IPS DF 6.9 (cell line): ENCODE measurements at regions not wholly inside any gene's neighbourhood (a gene's known extent, or its start where the extent isn't known, plus 50 kb on each side); places are given as distances from the start of the nearest gene placed in this dataset.

Experiments used
- DNase-seq: peaks from one replicate; pipeline ENCODE4 v3.0.0-alpha.2; 2013; ENCODE audit warnings: low read depth, low spot score
- H3K27ac ChIP-seq: one replicate; pipeline ENCODE4 v1.5.1; 2013; ENCODE audit warnings: low read length, control low read depth
- H3K27me3 ChIP-seq: 2 replicates; pipeline ENCODE4 v1.6.1; 2013; ENCODE audit warnings: mild to moderate bottlenecking, low read length; ENCODE audit not compliant: control insufficient read depth, insufficient read depth
- H3K36me3 ChIP-seq: 2 replicates; pipeline ENCODE4 v1.6.1; 2013; ENCODE audit warnings: low read length; ENCODE audit not compliant: control insufficient read depth, insufficient read depth
- H3K4me1 ChIP-seq: 2 replicates; pipeline ENCODE4 v1.6.1; 2013; ENCODE audit warnings: low read length; ENCODE audit not compliant: control insufficient read depth, insufficient read depth
- H3K4me3 ChIP-seq: 2 replicates; pipeline ENCODE4 v1.5.1; 2013; ENCODE audit warnings: mild to moderate bottlenecking, low read length
- H3K9me3 ChIP-seq: 2 replicates; pipeline ENCODE4 v1.6.1; 2013; ENCODE audit warnings: low read length, inconsistent platforms; ENCODE audit not compliant: control insufficient read depth, insufficient read depth
- WGBS: extraction: QIAGEN DNeasy Blood & Tissue Kit; methylation state at CpG from one replicate; pipeline ENCODE4 v1.1.7; 2013; ENCODE audit warnings: mixed read lengths, missing lambda C conversion rate; ENCODE audit not compliant: insufficient read length, insufficient coverage; 5-methylcytosine and 5-hydroxymethylcytosine counted together

GRCh38 chr4:125501090-125501489 is 186.3 kb downstream of the FAT4 start:
- Histone ChIP-seq H3K9me3 (no peaks in the 10 kb centered on the region), H3K36me3 (no peaks in the 10 kb centered on the region), H3K4me3 (no peak overlapping the region)

GRCh38 chr4:125501568-125501967 is 186.8 kb downstream of the FAT4 start:
- Histone ChIP-seq H3K4me1 (no peaks in the 10 kb centered on the region), H3K27me3 (no peaks in the 10 kb centered on the region), H3K9me3 (no peaks in the 10 kb centered on the region), H3K27ac (no peak overlapping the region), H3K4me3 (no peak overlapping the region), H3K36me3 (no peaks in the 10 kb centered on the region)
- DNase-seq = no peak
- WGBS = no CpG with 5 or more reads among the region's 4 CpGs

More at GRCh38 chr4:125501090-125501489, 186.3 kb downstream of the FAT4 start:
- H3K4me1 ChIP-seq = no peaks in the 10 kb centered on the region
- H3K27ac ChIP-seq = no peak overlapping the region
- H3K27me3 ChIP-seq = no peaks in the 10 kb centered on the region
- no peak for DNase-seq
- WGBS = no CpG with 5 or more reads among the region's 3 CpGs

- WGBS = no CpG with 5 or more reads among the region's 4 CpGs
- no peak for DNase-seq
- Histone ChIP-seq H3K27ac (no peak overlapping the region), H3K4me3 (no peak overlapping the region), H3K9me3 (no peaks in the 10 kb centered on the region), H3K4me1 (no peaks in the 10 kb centered on the region), H3K36me3 (no peaks in the 10 kb centered on the region), H3K27me3 (no peaks in the 10 kb centered on the region)
Observed at GRCh38 chr4:125505621-125506020, 190.9 kb downstream of the FAT4 start.

- H3K4me3 ChIP-seq = no peak overlapping the region
- no peak overlapping the region for H3K27ac ChIP-seq
- no peaks in the 10 kb centered on the region for H3K27me3 ChIP-seq
- no peaks in the 10 kb centered on the region for H3K9me3 ChIP-seq
- H3K4me1 ChIP-seq = no peaks in the 10 kb centered on the region
- no peak for DNase-seq
- no peaks in the 10 kb centered on the region for H3K36me3 ChIP-seq
Observed at GRCh38 chr4:125507141-125507540, 192.4 kb downstream of the FAT4 start.

- no peaks in the 10 kb centered on the region for H3K36me3 ChIP-seq
- H3K4me3 ChIP-seq = no peak overlapping the region
- no CpG with 5 or more reads among the region's 3 CpGs for WGBS
- H3K4me1 ChIP-seq = no peaks in the 10 kb centered on the region
- H3K9me3 ChIP-seq = no peaks in the 10 kb centered on the region; the same call in 1 of the 2 replicates
- no peak for DNase-seq
- H3K27me3 ChIP-seq = no peaks in the 10 kb centered on the region
- H3K27ac ChIP-seq = no peak overlapping the region
Observed at GRCh38 chr4:125511715-125512114, 197.0 kb downstream of the FAT4 start.

- DNase-seq = no peak
- Histone ChIP-seq H3K4me3 (no peak overlapping the region), H3K4me1 (no peaks in the 10 kb centered on the region), H3K27me3 (no peaks in the 10 kb centered on the region), H3K27ac (no peak overlapping the region), H3K36me3 (no peaks in the 10 kb centered on the region), H3K9me3 (no peaks in the 10 kb centered on the region; the same call in 1 of the 2 replicates)
- WGBS = no CpG with 5 or more reads among the region's 1 CpG
Observed at GRCh38 chr4:125515016-125515415, 200.3 kb downstream of the FAT4 start.

- Histone ChIP-seq H3K36me3 (no peaks in the 10 kb centered on the region), H3K27ac (no peak overlapping the region), H3K9me3 (no peaks in the 10 kb centered on the region; the same call in 1 of the 2 replicates), H3K4me3 (no peak overlapping the region), H3K4me1 (no peaks in the 10 kb centered on the region; the same call in 1 of the 2 replicates), H3K27me3 (no peaks in the 10 kb centered on the region)
- no CpG with 5 or more reads among the region's 2 CpGs for WGBS
- DNase-seq = no peak
Observed at GRCh38 chr4:125517831-125518230, 203.1 kb downstream of the FAT4 start.

GRCh38 chr4:125518281-125518680 is 203.5 kb downstream of the FAT4 start:
- no peaks in the 10 kb centered on the region for H3K27me3 ChIP-seq

GRCh38 chr4:125519371-125520146 is 204.8 kb downstream of the FAT4 start:
- H3K4me1 ChIP-seq = no peaks in the 10 kb centered on the region; the same call in 1 of the 2 replicates
- H3K27ac ChIP-seq = no peak overlapping the region
- no CpG with 5 or more reads among the region's 6 CpGs for WGBS
- no peak for DNase-seq
- no peaks in the 10 kb centered on the region; the same call in 1 of the 2 replicates for H3K9me3 ChIP-seq
- H3K36me3 ChIP-seq = no peaks in the 10 kb centered on the region
- H3K4me3 ChIP-seq = no peak overlapping the region
- no peaks in the 10 kb centered on the region for H3K27me3 ChIP-seq

More at GRCh38 chr4:125518281-125518680, 203.5 kb downstream of the FAT4 start:
- no CpG with 5 or more reads among the region's 1 CpG for WGBS
- Histone ChIP-seq H3K27ac (no peak overlapping the region), H3K36me3 (no peaks in the 10 kb centered on the region), H3K4me3 (no peak overlapping the region), H3K4me1 (no peaks in the 10 kb centered on the region; the same call in 1 of the 2 replicates), H3K9me3 (no peaks in the 10 kb centered on the region; the same call in 1 of the 2 replicates)
- no peak for DNase-seq

- no CpG with 5 or more reads among the region's 5 CpGs for WGBS
- Histone ChIP-seq H3K27me3 (no peaks in the 10 kb centered on the region), H3K36me3 (no peaks in the 10 kb centered on the region), H3K4me1 (no peaks in the 10 kb centered on the region; the same call in 1 of the 2 replicates), H3K4me3 (no peak overlapping the region), H3K9me3 (no peaks in the 10 kb centered on the region), H3K27ac (no peak overlapping the region)
- no peak for DNase-seq
Observed at GRCh38 chr4:125520258-125520990, 205.7 kb downstream of the FAT4 start.
